ENCODE measurements at regions not wholly inside any gene's neighbourhood (a gene's known extent, or its start where the extent isn't known, plus 50 kb on each side); places are given as distances from the start of the nearest gene placed in this dataset.

GRCh38 chr21:34278451-34278850 lies 85.4 kb upstream of the KCNE2 start:
- Histone ChIP-seq H3K27ac (no peak overlapping the region), H3K9me3 (no peaks in the 10 kb centered on the region), H3K4me3 (no peak overlapping the region), H3K27me3 (no peaks in the 10 kb centered on the region), H3K4me1 (peaks cover 0 to 4% of the 10 kb centered on the region in 2 donors), H3K36me3 (no peaks in the 10 kb centered on the region)
- DNase-seq (ENCODE audit: low spot score): no peak
- TF ChIP-seq CTCF (IDR thresholded peaks at IDR 0.05): no peak

GRCh38 chr21:34279285-34279684 lies 84.5 kb upstream of the KCNE2 start:
- no peak overlapping the region for H3K27ac ChIP-seq
- H3K4me1 ChIP-seq: peaks cover 0 to 4% of the 10 kb centered on the region in 2 donors
- no peak for DNase-seq (ENCODE audit: low spot score)
- no peaks in the 10 kb centered on the region for H3K36me3 ChIP-seq
- no peaks in the 10 kb centered on the region for H3K27me3 ChIP-seq
- TF ChIP-seq CTCF (IDR thresholded peaks at IDR 0.05): no peak
- H3K9me3 ChIP-seq: no peaks in the 10 kb centered on the region
- H3K4me3 ChIP-seq: no peak overlapping the region

GRCh38 chr21:34279883-34280282 lies 83.9 kb upstream of the KCNE2 start:
- H3K27me3 ChIP-seq: no peaks in the 10 kb centered on the region
- H3K36me3 ChIP-seq: no peaks in the 10 kb centered on the region
- DNase-seq (ENCODE audit: low spot score): no peak
- H3K4me1 ChIP-seq: peaks cover 0 to 4% of the 10 kb centered on the region in 2 donors
- H3K9me3 ChIP-seq: no peaks in the 10 kb centered on the region
- H3K27ac ChIP-seq: no peak overlapping the region
- no peak for TF ChIP-seq CTCF (IDR thresholded peaks at IDR 0.05)
- no peak overlapping the region for H3K4me3 ChIP-seq

- Histone ChIP-seq H3K36me3 (no peaks in the 10 kb centered on the region), H3K27me3 (no peaks in the 10 kb centered on the region), H3K9me3 (no peaks in the 10 kb centered on the region), H3K27ac (no peak overlapping the region), H3K4me3 (no peak overlapping the region), H3K4me1 (peaks cover 0 to 4% of the 10 kb centered on the region in 2 donors)
- DNase-seq (ENCODE audit: low spot score): no peak
- TF ChIP-seq CTCF (IDR thresholded peaks at IDR 0.05): no peak
Observed at GRCh38 chr21:34280389-34280795, 83.4 kb upstream of the KCNE2 start.

- no peak for TF ChIP-seq CTCF (IDR thresholded peaks at IDR 0.05)
- no peaks in the 10 kb centered on the region for H3K27me3 ChIP-seq
- H3K9me3 ChIP-seq: no peaks in the 10 kb centered on the region
- DNase-seq (ENCODE audit: low spot score): no peak
- no peak overlapping the region for H3K4me3 ChIP-seq
- no peaks in the 10 kb centered on the region for H3K36me3 ChIP-seq
- no peak overlapping the region for H3K27ac ChIP-seq
- peaks cover 0 to 4% of the 10 kb centered on the region in 2 donors for H3K4me1 ChIP-seq
Observed at GRCh38 chr21:34280959-34281358, 82.8 kb upstream of the KCNE2 start.

GRCh38 chr21:34282223-34282622 lies 81.6 kb upstream of the KCNE2 start:
- Histone ChIP-seq H3K27ac (no peak overlapping the region), H3K36me3 (no peaks in the 10 kb centered on the region), H3K9me3 (no peaks in the 10 kb centered on the region), H3K27me3 (no peaks in the 10 kb centered on the region), H3K4me1 (peaks cover 0 to 4% of the 10 kb centered on the region in 2 donors), H3K4me3 (no peak overlapping the region)
- DNase-seq (ENCODE audit: low spot score): no peak
- no peak for TF ChIP-seq CTCF (IDR thresholded peaks at IDR 0.05)
